H9 (cell line): ENCODE measurements at regions not wholly inside any gene's neighbourhood (a gene's known extent, or its start where the extent isn't known, plus 50 kb on each side); places are given as distances from the start of the nearest gene placed in this dataset.

Experiments used
- DNase-seq: peaks from one replicate; pipeline ENCODE4 v3.0.0-alpha.2; 2017
- H2AFZ ChIP-seq: one replicate; pipeline ENCODE4 v1.6.1; 2013; ENCODE audit warnings: mild to moderate bottlenecking, low read length, control low read depth, moderate library complexity
- H2AK5ac ChIP-seq: 2 replicates; pipeline ENCODE4 v1.6.1; 2013; ENCODE audit warnings: low read length, control low read depth, mixed read lengths; ENCODE audit not compliant: insufficient read length
- H2BK120ac ChIP-seq: one replicate; pipeline ENCODE4 v1.6.1; 2013; ENCODE audit warnings: low read depth, mild to moderate bottlenecking, low read length, control low read depth, inconsistent platforms; ENCODE audit not compliant: poor library complexity, severe bottlenecking
- H2BK12ac ChIP-seq: 2 replicates; pipeline ENCODE4 v1.6.1; 2013; ENCODE audit warnings: low read length, control low read depth, mixed read lengths, low read depth; ENCODE audit not compliant: insufficient read length
- H2BK15ac ChIP-seq: 2 replicates; pipeline ENCODE4 v1.6.1; 2013; ENCODE audit warnings: low read depth, low read length, control low read depth
- H2BK20ac ChIP-seq: one replicate; pipeline ENCODE4 v1.6.1; 2013; ENCODE audit warnings: low read depth, mild to moderate bottlenecking, low read length, control low read depth, inconsistent platforms; ENCODE audit not compliant: poor library complexity, severe bottlenecking
- H2BK5ac ChIP-seq: 2 replicates; pipeline ENCODE4 v1.6.1; 2013; ENCODE audit warnings: low read length, control low read depth, mixed read lengths; ENCODE audit not compliant: insufficient read length
- H3K14ac ChIP-seq: 2 replicates; pipeline ENCODE4 v1.6.1; 2013; ENCODE audit warnings: low read length, control low read depth; ENCODE audit not compliant: insufficient read depth
- H3K18ac ChIP-seq: 2 replicates; pipeline ENCODE4 v1.6.1; 2013; ENCODE audit warnings: low read depth, mild to moderate bottlenecking, mixed read lengths, low read length, control low read depth; ENCODE audit not compliant: insufficient read length
- H3K23ac ChIP-seq: 2 replicates; pipeline ENCODE4 v1.6.1; 2013; ENCODE audit warnings: low read length, control low read depth, mixed read lengths, low read depth; ENCODE audit not compliant: insufficient read length
- H3K23me2 ChIP-seq: 2 replicates; pipeline ENCODE4 v1.6.1; 2013; ENCODE audit warnings: low read depth, mild to moderate bottlenecking, mixed read lengths, low read length, control low read depth; ENCODE audit not compliant: insufficient read length, poor library complexity, severe bottlenecking
- H3K27ac ChIP-seq: 2 replicates; pipeline ENCODE4 v1.5.1; 2013; ENCODE audit warnings: low read length, control low read depth, mixed read lengths, low read depth; ENCODE audit not compliant: insufficient read length
- H3K27me3 ChIP-seq: 2 replicates; pipeline ENCODE4 v1.6.1; 2013; ENCODE audit warnings: low read length, control low read depth, inconsistent platforms; ENCODE audit not compliant: insufficient read depth
- H3K4ac ChIP-seq: 2 replicates; pipeline ENCODE4 v1.6.1; 2013; ENCODE audit warnings: low read depth, mild to moderate bottlenecking, control low read depth, inconsistent platforms, low read length, moderate library complexity
- H3K4me1 ChIP-seq: 2 replicates; pipeline ENCODE4 v1.6.1; 2013; ENCODE audit warnings: low read length, control low read depth, inconsistent platforms; ENCODE audit not compliant: insufficient read depth
- H3K4me2 ChIP-seq: 2 replicates; pipeline ENCODE4 v1.6.1; 2013; ENCODE audit warnings: low read length, control low read depth, mixed read lengths; ENCODE audit not compliant: insufficient read length, insufficient read depth
- H3K56ac ChIP-seq: 2 replicates; pipeline ENCODE4 v1.6.1; 2013; ENCODE audit warnings: low read depth, mild to moderate bottlenecking, mixed read lengths, low read length, control low read depth; ENCODE audit not compliant: insufficient read length
- H3K79me1 ChIP-seq: 2 replicates; pipeline ENCODE4 v1.6.1; 2013; ENCODE audit warnings: low read depth, mild to moderate bottlenecking, moderate library complexity, low read length, control low read depth, inconsistent platforms; ENCODE audit not compliant: insufficient read depth, poor library complexity, severe bottlenecking
- H3K79me2 ChIP-seq: 2 replicates; pipeline ENCODE4 v1.6.1; 2013; ENCODE audit warnings: low read length, control low read depth, inconsistent platforms; ENCODE audit not compliant: insufficient read depth
- H3K9ac ChIP-seq: 2 replicates; pipeline ENCODE4 v1.6.1; 2013; ENCODE audit warnings: low read length, control low read depth, mixed read lengths; ENCODE audit not compliant: insufficient read length; ENCODE audit errors: extremely low read depth
- H3K9me3 ChIP-seq: one replicate; pipeline ENCODE4 v1.6.1; 2013; ENCODE audit warnings: low read depth, low read length, inconsistent platforms; ENCODE audit not compliant: control insufficient read depth
- H3T11ph ChIP-seq: one replicate; pipeline ENCODE4 v1.6.1; 2013; ENCODE audit warnings: mild to moderate bottlenecking, low read length, control low read depth, inconsistent platforms
- H4K20me1 ChIP-seq: one replicate; pipeline ENCODE4 v1.6.1; 2013; ENCODE audit not compliant: control insufficient read depth, insufficient read length, insufficient read depth
- H4K5ac ChIP-seq: 2 replicates; pipeline ENCODE4 v1.6.1; 2013; ENCODE audit warnings: low read depth, mild to moderate bottlenecking, mixed read lengths, low read length, control low read depth; ENCODE audit not compliant: insufficient read length
- H4K8ac ChIP-seq: replicated peaks from 2 replicates; pipeline ENCODE4 v1.6.1; 2013; ENCODE audit warnings: low read length, control low read depth, mixed read lengths, low read depth; ENCODE audit not compliant: insufficient read length
- H4K91ac ChIP-seq: 2 replicates; pipeline ENCODE4 v1.6.1; 2013; ENCODE audit warnings: low read depth, mild to moderate bottlenecking, moderate library complexity, mixed read lengths, low read length, control low read depth; ENCODE audit not compliant: insufficient read length
- H3K27ac Mint-ChIP-seq, 3 experiments: 2 replicates in 2 of 3; 3 replicates in 1 of 3; pipeline ENCODE4 v1.8.0; 2020 to 2021; ENCODE audit warnings: mixed read lengths in 3 of 3, mild to moderate bottlenecking in 1 of 3, moderate library complexity in 1 of 3
- H3K27me3 Mint-ChIP-seq: 2 replicates; pipeline ENCODE4 v1.8.0; 2021; ENCODE audit warnings: low read depth, mild to moderate bottlenecking, moderate library complexity, mixed read lengths
- H3K36me3 Mint-ChIP-seq, 3 experiments: 2 replicates in 2 of 3; 3 replicates in 1 of 3; pipeline ENCODE4 v1.8.0; 2020 to 2021; ENCODE audit warnings: low read depth in 3 of 3, mixed read lengths in 3 of 3; ENCODE audit not compliant: insufficient read depth in 1 of 3
- H3K4me1 Mint-ChIP-seq, 2 experiments: 2 replicates each; pipeline ENCODE4 v1.8.0; 2020; ENCODE audit warnings: mixed read lengths in 2 of 2
- H3K4me3 Mint-ChIP-seq, 2 experiments: 2 replicates in 1 of 2; 3 replicates in 1 of 2; pipeline ENCODE4 v1.8.0; 2020 to 2021; ENCODE audit warnings: mild to moderate bottlenecking in 2 of 2, mixed read lengths in 2 of 2, moderate library complexity in 1 of 2
- H3K9me3 Mint-ChIP-seq, 2 experiments: 2 replicates in 1 of 2; 3 replicates in 1 of 2; pipeline ENCODE4 v1.8.0; 2020; ENCODE audit warnings: mild to moderate bottlenecking in 2 of 2, mixed read lengths in 2 of 2, moderate library complexity in 1 of 2
- TF ChIP-seq, protein P1 (sequence below): fragments of 200-600 bp; sonication (generic); conservative IDR thresholded peaks from 3 replicates; pipeline ENCODE4 v1.8.0; 2021; ENCODE audit warnings: antibody characterized with exemption, mild to moderate bottlenecking

DNA sequence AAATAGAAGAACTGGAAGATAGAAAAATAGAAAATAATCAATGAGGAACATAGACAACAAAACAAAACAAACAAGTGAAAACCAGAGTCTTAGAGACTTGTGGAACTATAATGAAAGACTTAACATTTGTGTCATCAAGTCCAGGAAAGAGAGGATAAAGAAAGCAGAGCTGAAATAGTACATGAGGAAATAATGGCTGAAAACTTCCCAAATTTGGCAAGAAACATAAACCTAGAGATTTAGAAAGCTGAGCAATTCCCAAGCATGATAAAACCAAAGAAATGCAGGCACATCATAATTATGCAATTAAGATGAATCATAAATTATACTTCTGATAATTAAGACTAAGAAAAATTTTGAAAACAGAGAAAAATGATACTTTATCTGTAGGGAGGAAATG lies 614.5 kb downstream of the ETS1 start:
- no peak overlapping the region for H4K8ac ChIP-seq
- no peak overlapping the region for H4K91ac ChIP-seq
- no peak overlapping the region for H2BK5ac ChIP-seq
- no peaks in the 10 kb centered on the region for H3K27me3 Mint-ChIP-seq
- no peak overlapping the region for H4K5ac ChIP-seq
- no peaks in the 10 kb centered on the region for H3K27me3 ChIP-seq
- no peak overlapping the region for H3K23ac ChIP-seq
- H3K9ac ChIP-seq, result no peak overlapping the region
- no peak overlapping the region for H3K4me3 Mint-ChIP-seq
- H3K27ac Mint-ChIP-seq, result no peak overlapping the region
- no peak overlapping the region for H2AK5ac ChIP-seq
- H3K79me1 ChIP-seq, result no peaks in the 10 kb centered on the region
- H2AFZ ChIP-seq, result no peak overlapping the region
- H2BK20ac ChIP-seq, result no peak overlapping the region
- DNase-seq, result no peak
- peaks cover 0 to 9% (median 0%) of the 10 kb centered on the region in 3 experiments; a peak in 3 of 7 replicates for H3K36me3 Mint-ChIP-seq
- TF ChIP-seq, protein P1, sequence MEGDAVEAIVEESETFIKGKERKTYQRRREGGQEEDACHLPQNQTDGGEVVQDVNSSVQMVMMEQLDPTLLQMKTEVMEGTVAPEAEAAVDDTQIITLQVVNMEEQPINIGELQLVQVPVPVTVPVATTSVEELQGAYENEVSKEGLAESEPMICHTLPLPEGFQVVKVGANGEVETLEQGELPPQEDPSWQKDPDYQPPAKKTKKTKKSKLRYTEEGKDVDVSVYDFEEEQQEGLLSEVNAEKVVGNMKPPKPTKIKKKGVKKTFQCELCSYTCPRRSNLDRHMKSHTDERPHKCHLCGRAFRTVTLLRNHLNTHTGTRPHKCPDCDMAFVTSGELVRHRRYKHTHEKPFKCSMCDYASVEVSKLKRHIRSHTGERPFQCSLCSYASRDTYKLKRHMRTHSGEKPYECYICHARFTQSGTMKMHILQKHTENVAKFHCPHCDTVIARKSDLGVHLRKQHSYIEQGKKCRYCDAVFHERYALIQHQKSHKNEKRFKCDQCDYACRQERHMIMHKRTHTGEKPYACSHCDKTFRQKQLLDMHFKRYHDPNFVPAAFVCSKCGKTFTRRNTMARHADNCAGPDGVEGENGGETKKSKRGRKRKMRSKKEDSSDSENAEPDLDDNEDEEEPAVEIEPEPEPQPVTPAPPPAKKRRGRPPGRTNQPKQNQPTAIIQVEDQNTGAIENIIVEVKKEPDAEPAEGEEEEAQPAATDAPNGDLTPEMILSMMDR, result no peak
- no peak overlapping the region for H3K14ac ChIP-seq
- no peak overlapping the region for H2BK15ac ChIP-seq
- H3T11ph ChIP-seq, result no peak overlapping the region
- peaks cover 6% of the 10 kb centered on the region in 2 experiments; a peak in 3 of 5 replicates for H3K9me3 Mint-ChIP-seq
- no peak overlapping the region for H2BK12ac ChIP-seq
- H3K27ac ChIP-seq, result no peak overlapping the region
- no peak overlapping the region for H3K4ac ChIP-seq
- H3K9me3 ChIP-seq, result no peaks in the 10 kb centered on the region
- H4K20me1 ChIP-seq, result no peaks in the 10 kb centered on the region
- H3K56ac ChIP-seq, result no peak overlapping the region
- no peak overlapping the region for H2BK120ac ChIP-seq
- H3K4me2 ChIP-seq, result no peak overlapping the region
- H3K79me2 ChIP-seq, result no peaks in the 10 kb centered on the region
- peaks cover 0 to 3% of the 10 kb centered on the region in 2 experiments; a peak in 1 of 4 replicates for H3K4me1 Mint-ChIP-seq
- no peaks in the 10 kb centered on the region for H3K23me2 ChIP-seq
- H3K18ac ChIP-seq, result no peak overlapping the region
- H3K4me1 ChIP-seq, result no peaks in the 10 kb centered on the region
